BJ (cell line): ENCODE measurements at regions not wholly inside any gene's neighbourhood (a gene's known extent, or its start where the extent isn't known, plus 50 kb on each side); places are given as distances from the start of the nearest gene placed in this dataset.

Experiments used
- CTCF ChIA-PET: fragments of 350-600 bp; formaldehyde crosslinking; extraction: SDS; loops from one replicate; lab custom pipeline; 2021; ENCODE audit warnings: antibody characterized with exemption, inconsistent platforms; lab: Yijun Ruan, JAX
- POLR2A ChIA-PET: fragments of 300-600 bp; sonication (Branson Sonifier 250); formaldehyde crosslinking; extraction: SDS; loops from one replicate; lab custom pipeline; 2021; ENCODE audit warnings: antibody characterized with exemption; lab: Charles Lee
- DNase-seq: peaks from one replicate; pipeline ENCODE4 v3.0.0-alpha.2; 2011; ENCODE audit warnings: low read depth
- H3K27me3 ChIP-seq: 2 replicates; pipeline ENCODE4 v1.6.0; 2011; ENCODE audit warnings: low read length; ENCODE audit not compliant: control insufficient read depth, insufficient read depth
- H3K36me3 ChIP-seq: 2 replicates; pipeline ENCODE4 v1.5.1; 2011; ENCODE audit warnings: low read length; ENCODE audit not compliant: control insufficient read depth, insufficient read depth
- H3K4me3 ChIP-seq: 2 replicates; pipeline ENCODE4 v1.5.1; 2011; ENCODE audit warnings: low read depth, mild to moderate bottlenecking, control low read depth, low read length
- TF ChIP-seq, protein P1 (sequence below): IDR thresholded peaks from 2 replicates; pipeline ENCODE4 v1.5.1; 2011; ENCODE audit warnings: low read depth, mild to moderate bottlenecking, control low read depth, inconsistent platforms, low read length, moderate library complexity; ENCODE audit not compliant: insufficient read depth

DNA sequence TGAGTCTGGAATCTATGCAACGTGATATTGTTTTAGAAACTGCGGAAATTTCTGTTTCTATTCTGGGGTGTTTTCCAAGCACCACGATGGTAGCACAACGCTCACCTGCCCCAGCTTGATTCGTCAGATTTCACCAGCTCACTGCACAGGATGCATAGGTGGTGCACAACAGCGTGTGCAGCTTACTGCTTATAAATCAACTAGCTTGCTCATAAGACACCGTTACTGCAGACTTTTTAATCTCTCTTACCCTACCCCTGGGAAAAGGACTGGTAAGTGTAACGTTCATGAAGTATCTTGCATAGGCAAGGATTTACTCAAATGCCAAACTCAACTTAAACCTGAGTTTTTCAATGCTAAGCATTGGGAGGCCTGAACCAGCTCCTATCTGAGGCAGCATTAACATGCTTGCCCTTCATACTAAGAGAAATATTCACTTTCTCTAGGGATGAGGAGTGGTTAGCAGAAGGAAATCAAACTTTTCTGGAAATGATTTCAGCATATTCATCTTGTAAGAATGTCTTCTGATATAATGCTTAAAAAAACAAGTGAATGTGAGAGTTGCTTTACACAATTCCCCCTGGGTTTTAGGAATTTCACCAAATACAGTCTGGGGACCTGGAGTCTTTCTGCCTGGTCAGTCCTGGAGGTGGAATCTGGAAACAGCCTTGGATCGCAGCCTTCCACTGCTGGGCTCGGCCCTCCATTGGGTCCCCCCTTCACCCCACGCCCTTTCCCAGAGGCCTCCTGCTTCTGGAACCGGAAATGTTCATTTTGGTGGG lies 100.6 kb downstream of the DACT2 start:
- DNase-seq = no peak
- POLR2A ChIA-PET = no interaction called here

DNA sequence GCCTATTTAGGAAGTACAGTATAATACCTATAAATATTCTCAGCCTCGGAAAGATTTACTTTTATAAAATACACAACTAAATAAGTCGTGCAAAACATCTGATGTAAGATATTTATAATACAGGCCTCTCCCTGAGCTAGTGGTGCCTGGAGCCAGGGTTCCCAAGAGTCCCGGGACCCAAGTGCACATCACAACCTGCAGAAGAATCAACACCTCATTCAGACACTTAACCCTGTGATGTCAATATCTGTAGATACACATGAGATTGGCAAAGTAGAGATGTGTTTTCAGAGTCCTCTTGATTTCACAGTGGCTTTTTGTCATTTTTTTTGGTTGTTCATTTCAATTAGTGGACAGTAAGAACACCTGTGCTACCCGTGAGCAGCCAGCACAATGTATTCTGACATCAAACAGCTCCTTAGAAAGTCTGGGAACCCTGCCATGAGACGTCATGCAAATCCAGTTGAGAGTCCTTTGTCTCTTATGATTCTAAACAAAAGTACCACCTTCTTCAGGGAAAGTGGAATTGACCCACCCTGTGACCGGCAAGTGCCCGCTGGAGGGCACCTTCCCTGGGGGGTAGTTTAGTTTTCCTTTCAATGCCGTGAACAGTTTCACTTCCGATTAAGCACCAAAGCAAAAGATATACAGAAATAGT lies 101.6 kb downstream of the DACT2 start:
- no peak for DNase-seq
- Histone ChIP-seq H3K4me3 (no peak overlapping the region), H3K27me3 (no peaks in the 10 kb centered on the region), H3K36me3 (no peaks in the 10 kb centered on the region)
- CTCF ChIA-PET = no interaction called here
- POLR2A ChIA-PET = no interaction called here
- TF ChIP-seq, protein P1, sequence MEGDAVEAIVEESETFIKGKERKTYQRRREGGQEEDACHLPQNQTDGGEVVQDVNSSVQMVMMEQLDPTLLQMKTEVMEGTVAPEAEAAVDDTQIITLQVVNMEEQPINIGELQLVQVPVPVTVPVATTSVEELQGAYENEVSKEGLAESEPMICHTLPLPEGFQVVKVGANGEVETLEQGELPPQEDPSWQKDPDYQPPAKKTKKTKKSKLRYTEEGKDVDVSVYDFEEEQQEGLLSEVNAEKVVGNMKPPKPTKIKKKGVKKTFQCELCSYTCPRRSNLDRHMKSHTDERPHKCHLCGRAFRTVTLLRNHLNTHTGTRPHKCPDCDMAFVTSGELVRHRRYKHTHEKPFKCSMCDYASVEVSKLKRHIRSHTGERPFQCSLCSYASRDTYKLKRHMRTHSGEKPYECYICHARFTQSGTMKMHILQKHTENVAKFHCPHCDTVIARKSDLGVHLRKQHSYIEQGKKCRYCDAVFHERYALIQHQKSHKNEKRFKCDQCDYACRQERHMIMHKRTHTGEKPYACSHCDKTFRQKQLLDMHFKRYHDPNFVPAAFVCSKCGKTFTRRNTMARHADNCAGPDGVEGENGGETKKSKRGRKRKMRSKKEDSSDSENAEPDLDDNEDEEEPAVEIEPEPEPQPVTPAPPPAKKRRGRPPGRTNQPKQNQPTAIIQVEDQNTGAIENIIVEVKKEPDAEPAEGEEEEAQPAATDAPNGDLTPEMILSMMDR = no peak

More for the DNA sequence above, 100.6 kb downstream of the DACT2 start:
- TF ChIP-seq, protein P1 = no peak
- Histone ChIP-seq H3K36me3 (no peaks in the 10 kb centered on the region), H3K4me3 (no peak overlapping the region), H3K27me3 (no peaks in the 10 kb centered on the region)
- CTCF ChIA-PET = no interaction called here

DNA sequence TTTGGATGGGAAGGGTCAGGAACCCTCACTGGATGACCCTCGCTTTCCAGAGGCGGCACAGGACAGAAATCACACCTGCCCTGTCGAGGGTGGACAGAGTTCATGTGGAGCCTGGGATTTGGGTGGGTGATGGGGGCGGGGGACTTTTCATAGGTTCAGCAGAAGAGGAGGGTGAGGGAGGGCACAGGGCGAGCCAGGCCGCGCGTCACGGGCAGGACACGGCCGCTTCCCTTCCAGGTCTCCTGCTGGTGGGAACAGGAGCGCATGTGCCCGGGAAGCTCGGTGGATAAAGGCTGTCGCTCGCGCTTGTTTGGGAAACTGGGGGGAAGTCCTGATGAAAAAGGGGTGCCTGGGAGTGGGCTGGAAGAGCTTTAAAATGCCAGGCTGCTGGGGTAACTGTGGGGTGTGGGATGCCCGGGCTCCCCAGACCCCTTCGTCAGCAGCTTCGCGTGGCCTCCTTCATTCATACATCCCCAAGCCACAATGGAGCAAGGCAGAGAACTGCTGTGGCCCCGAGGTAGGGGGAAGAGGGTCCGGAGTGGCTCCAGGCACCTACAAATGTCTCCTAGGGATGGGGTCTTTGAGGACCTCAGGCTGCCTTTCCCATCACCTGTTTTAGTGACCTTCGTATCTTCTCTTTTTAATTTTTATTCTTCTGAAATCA lies 102.2 kb downstream of the DACT2 start:
- Histone ChIP-seq H3K27me3 (no peaks in the 10 kb centered on the region), H3K4me3 (no peak overlapping the region), H3K36me3 (no peaks in the 10 kb centered on the region)
- CTCF ChIA-PET = no interaction called here
- POLR2A ChIA-PET = no interaction called here
- no peak for DNase-seq
- TF ChIP-seq, protein P1 = no peak

DNA sequence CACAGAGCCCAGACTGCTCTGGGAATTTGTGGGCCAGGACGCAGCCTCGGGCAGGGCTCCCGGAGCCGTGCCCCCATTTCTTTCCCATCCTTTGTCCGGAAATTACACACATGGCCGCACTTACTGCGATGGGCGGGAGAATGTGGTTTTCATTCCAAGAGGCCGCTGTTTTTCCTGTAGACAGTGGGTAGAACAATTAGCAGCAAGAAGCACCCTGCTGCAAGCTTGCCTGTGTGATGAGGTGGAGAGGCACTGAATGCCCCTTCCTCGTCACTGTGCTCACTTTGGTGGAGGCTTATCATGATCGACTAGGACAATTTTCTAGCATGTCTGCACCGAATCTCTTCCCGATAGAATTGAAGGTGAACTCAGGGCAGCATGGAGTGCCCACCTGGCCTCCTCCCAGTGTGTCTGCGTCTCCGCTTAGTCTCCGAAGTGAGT lies 102.8 kb downstream of the DACT2 start:
- TF ChIP-seq, protein P1 = no peak
- ChIA-PET POLR2A (no interaction called here), CTCF (no interaction called here)
- H3K36me3 ChIP-seq = no peaks in the 10 kb centered on the region
- DNase-seq = no peak
- no peaks in the 10 kb centered on the region for H3K27me3 ChIP-seq
- no peak overlapping the region for H3K4me3 ChIP-seq

DNA sequence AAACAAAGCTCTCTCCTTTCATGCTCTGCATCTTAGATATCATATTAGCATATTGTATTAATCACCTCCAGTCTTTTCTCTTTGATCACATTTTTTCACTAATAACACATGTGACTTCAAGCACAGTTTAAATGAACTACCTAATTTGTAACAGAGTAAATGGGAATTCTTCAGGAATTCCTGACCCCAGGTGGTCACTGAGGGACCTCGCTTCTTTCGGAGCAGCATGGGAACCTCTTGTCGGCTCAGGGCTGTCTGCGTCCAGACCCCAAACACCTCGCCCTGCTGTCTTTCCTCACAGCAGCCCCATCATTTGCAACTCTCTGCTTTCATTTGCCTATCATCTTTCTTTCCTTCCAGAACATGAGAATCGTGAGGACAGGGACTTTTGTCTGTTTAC lies 103.5 kb downstream of the DACT2 start:
- TF ChIP-seq, protein P1 = no peak
- Histone ChIP-seq H3K36me3 (no peaks in the 10 kb centered on the region), H3K4me3 (no peak overlapping the region), H3K27me3 (no peaks in the 10 kb centered on the region)
- no peak for DNase-seq
- CTCF ChIA-PET = no interaction called here
- POLR2A ChIA-PET = no interaction called here
